Activated CD4-positive, alpha-beta T cell treated with anti-CD3 and anti-CD28 coated beads, Interleukin-2, amount 50 U/mL, for 4 hours (primary cell): ENCODE measurements at regions not wholly inside any gene's neighbourhood (a gene's known extent, or its start where the extent isn't known, plus 50 kb on each side); places are given as distances from the start of the nearest gene placed in this dataset.
"Not testable (repeated sequence)": the region's sequence is repeated elsewhere in the genome, so short reads cannot be mapped to it uniquely, and the experiment has no call there.

Experiments
- DNase-seq, 2 experiments: peaks; one replicate each; pipeline ENCODE4 v3.0.0-alpha.2; 2020

DNA sequence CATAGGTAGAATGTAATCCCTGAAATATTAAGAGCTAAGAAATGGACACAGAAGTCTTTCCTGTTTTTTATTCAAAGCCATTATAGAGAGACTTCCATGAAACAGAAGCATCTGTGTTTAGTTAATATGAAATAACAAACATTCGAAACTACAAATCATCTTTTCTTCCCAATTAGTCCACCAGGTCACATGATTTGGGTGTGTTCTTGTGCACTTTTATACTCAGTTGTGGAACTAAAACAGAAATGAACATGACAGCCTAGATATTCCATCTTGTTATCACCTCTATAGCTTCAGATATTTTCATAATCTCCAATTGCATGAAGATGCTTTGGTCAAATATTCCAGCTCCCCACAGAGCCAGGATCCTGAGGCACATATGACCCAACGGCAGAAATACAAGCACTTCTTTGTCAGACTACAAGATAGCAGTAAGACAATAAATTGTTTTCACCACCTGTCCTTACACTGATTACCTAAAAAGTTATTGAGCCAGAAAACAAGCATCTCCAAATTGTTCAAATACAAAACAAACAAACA lies 116.8 kb upstream of the BEND6 start:
- no peak for DNase-seq

GRCh38 chr6:56837322-56837894 lies 117.5 kb upstream of the BEND6 start:
- no peak for DNase-seq

- no peak for DNase-seq
Measured at GRCh38 chr6:56835612-56836011, 119.3 kb upstream of the BEND6 start.

- DNase-seq: no peak
Measured at GRCh38 chr6:56833873-56834272, 121.0 kb upstream of the BEND6 start.

DNA sequence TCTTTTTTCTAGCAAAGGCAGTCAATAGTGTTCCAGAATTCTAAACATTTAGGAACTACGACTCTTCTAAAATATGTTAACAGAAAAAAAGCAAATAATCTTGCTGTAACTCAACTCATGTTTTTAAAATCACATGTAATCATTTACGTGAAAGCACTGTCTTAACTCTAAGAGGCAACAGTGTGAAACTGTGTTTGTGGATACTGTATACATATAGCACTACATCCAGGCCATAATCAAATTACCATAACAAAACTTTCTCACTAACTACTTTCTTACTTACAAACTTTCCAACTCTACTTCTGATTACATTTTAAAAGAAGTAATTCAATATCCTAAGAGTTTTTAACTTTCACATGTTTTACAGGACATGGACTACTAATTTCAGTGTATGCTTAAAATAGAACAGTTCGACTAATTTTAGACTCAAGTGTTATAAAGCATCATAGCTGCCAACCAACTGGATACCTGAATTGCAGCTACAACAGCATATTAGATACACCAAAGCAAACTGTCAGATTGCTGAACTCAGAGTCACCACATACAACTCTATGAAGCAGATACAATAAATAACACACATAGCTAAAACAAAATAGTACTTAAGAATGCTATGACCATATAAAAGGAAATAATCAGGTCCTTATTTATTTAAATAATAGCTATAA lies 121.6 kb upstream of the BEND6 start:
- DNase-seq: no peak

- DNase-seq: no peak
Measured at GRCh38 chr6:56832225-56832624, 122.7 kb upstream of the BEND6 start.

DNA sequence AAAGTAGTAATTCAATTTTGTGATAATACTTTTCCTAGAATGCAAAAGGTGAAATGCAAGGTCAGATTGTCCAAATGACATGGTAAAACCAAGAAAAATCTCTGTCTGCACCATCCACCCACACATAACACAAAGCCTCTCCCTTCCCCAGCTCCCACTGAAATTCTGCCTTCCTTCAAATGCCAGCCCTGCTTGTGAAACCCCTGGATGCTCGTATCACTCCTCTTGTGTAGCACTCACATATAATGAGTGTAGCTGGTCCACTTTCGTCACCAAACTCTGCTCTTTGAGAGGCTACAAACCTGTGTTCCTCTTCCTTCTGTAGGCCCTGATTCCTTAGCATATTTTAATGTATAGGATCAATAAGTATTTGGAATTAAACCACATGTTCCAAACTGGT lies 123.6 kb upstream of the BEND6 start:
- DNase-seq: no peak

DNA sequence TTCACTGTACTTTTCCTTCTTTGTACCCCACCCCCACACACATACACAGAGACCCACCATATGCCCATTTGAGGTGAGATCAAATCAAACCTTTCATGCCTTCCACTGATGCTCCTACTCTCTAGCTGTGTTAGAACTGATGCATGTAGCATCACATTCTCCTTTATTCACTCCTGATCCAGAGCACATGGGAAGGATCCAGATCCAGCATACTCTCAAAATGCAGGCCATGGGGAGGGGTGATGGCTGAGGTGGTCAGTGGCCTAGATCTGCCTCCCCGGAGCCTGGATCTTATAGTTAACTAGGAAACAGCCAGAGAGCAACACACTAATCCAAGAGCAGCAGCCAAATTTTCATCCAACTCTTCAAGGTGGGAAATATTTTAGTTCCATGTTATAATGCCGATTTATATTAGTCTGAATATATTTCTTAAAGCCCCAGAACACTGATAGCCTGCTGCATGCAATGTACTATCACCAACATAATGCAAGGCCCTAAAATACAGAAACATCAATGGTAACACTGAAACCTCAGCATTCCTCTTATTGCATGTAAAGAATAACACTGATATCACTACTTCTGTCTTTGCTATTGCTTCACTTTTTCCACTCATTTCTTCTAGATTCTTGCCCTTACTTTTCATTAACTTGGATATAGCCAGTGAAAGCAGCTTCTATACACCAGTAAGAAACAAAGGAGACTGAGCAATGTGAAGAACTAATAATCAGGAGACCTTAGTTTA lies 126.8 kb upstream of the BEND6 start:
- no peak for DNase-seq

- DNase-seq: not testable (repeated sequence)
Measured at GRCh38 chr6:56824431-56824830, 130.5 kb upstream of the BEND6 start.

DNA sequence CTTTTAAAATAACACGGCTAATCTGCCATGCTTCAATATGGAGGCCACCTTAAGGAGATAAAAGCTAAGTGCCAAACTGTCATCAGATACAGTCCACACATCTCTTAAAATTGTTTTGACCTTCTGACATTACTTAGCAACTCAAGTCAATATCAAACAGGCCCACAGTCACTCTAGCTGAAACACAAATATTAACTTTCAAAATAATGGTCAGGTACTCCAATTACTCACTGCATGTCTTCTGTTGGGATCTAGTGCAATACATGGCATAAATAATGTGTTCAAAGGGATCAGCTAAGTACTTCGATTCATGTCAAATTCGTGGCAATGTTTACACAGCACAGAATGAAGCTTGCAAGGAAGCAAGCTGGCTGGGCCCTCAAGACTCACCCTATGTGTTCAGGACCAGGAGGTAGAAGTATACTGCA lies 133.9 kb upstream of the BEND6 start:
- no peak for DNase-seq

DNA sequence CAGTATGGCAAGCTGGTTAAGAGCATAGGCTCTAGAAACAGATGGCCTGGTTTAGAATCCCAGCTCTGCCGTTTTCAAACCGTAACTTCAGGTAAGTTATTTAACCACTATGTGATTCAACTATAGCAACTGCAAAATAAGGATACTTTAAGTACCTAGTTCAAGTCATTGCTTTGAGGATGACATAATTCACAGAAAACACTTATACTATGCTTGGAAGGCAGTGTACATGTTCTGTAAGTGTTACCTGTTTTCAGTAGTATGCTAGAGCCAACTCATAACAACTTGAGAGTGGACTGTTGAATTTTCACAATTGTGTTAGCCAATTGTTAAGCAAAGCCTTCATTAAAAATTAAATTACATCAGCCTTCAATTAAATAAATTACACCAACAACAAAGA lies 134.8 kb upstream of the BEND6 start:
- DNase-seq: no peak

GRCh38 chr6:56819604-56820003 lies 135.3 kb upstream of the BEND6 start:
- no peak for DNase-seq

DNA sequence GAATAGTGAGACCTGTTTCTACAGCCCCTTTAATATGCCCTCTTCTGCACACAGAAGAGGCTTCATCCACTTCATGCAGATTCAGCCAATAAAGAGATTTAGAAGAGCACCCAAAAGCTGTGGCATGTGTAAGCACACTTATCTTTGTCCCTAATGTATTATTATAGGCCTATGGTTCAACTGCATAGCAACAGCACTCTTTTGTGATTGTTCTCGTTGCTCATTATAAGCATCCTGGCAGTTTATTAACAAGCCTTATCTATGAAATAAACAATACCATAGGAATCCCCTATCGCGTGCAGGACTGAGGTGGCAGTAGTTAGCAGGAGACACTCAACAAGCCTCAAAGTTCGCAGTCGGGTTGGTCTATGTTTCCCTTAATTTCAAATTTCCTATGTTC lies 138.5 kb upstream of the BEND6 start:
- no peak for DNase-seq

GRCh38 chr6:56815436-56815835 lies 139.5 kb upstream of the BEND6 start:
- DNase-seq: no peak

DNA sequence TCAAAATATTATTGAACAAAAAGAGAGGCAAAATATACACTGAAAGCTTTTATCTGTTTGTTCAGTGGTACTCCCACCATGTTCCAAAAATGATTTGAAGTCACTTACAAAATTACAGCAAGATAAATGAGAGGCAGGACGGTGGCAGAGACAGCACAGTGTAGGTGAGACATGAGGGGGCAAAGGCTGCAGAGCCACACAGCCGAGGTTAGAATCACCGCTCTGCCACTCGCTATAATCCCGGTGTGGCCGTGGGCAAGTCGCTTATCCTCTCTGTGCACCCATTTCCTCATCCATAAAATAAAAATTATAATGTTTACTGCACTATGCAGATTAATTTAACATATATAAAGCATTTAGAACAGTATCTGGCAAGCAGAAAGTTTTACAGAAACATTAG lies 140.1 kb upstream of the BEND6 start:
- no peak for DNase-seq

GRCh38 chr6:56814308-56814707 lies 140.6 kb upstream of the BEND6 start:
- no peak for DNase-seq

DNA sequence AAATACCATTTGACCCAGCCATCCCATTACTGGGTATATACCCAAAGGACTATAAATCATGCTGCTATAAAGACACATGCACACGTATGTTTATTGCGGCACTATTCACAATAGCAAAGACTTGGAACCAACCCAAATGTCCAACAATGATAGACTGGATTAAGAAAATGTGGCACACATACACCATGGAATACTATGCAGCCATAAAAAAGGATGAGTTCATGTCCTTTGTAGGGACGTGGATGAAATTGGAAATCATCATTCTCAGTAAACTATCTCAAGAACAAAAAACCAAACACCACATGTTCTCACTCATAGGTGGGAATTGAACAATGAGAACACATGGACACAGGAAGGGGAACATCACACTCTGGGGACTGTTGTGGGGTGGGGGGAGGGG lies 142.1 kb upstream of the BEND6 start:
- DNase-seq: not testable (repeated sequence)

DNA sequence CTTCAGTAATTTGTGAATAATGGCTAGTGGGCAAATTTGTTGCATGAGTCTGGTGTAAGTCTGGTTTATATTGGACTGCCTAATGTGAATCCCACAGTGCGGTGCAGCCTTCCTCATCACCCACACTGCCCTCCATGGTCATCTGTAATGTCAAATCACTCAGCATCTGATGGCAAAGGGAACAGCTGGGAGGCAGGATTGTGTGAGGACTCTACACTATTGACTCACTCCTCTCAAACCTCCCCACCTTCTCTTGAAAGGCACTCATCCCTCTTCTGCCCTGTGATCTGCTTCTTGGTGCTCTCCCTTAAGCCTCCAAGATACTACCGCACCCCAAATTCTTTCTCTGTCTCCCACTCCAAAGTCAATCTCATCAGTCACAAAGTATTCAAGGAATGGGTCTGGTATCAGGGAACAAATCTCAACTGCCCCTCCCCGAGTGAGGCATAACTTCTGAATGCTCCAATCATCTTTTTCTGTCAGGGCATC lies 146.0 kb upstream of the BEND6 start:
- no peak for DNase-seq

DNA sequence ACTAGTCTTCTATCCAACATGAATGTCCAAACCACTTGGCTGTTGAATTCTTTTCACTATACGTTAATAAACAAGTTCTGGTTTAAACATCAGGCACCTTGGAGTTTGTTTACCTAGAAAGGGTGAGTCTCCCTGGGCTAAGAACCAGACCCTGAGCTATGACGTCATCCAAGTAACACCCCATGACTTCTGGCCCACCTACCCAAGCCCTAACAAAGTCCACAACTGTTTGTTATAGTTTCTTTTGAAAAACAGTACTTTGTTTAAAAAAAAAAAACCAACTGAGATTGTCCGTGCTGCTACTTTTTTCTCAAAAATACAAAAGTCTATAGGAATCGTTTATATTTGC lies 146.9 kb upstream of the BEND6 start:
- DNase-seq: no peak

DNA sequence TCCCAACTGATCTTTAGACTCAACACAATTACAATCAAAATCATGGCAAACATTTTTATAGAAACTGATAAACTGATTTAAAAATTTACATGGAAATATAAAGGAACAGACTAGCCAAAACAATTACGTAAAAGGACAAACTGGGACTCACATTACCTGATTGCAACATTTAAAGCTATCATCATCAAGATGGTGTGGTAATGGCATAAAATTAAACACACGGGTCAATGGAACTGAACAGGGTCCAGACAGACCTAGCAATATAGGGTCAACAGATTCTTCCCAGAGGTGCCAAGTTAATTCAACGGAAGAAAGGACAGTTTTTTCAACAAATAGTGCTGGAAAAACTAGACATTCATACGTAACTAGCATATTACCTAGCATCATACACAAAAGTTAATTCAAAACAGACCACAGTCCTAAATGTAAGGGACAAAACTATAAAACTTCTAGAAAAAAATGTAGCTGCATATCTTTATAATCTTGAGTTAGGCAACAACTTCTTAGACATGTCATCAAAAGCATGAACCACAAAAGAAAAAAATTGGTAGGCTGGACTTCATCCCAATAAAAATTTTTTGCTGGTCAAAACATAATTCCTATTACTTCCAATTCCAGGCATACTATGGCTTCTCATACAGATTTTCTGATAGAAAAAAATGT lies 147.4 kb upstream of the BEND6 start:
- DNase-seq: no peak

- DNase-seq: no peak
Measured at GRCh38 chr6:56806368-56806767, 148.5 kb upstream of the BEND6 start.

- DNase-seq: no peak
Measured at GRCh38 chr6:56804996-56805395, 149.9 kb upstream of the BEND6 start.

- DNase-seq: no peak
Measured at GRCh38 chr6:56803594-56803993, 151.3 kb upstream of the BEND6 start.

DNA sequence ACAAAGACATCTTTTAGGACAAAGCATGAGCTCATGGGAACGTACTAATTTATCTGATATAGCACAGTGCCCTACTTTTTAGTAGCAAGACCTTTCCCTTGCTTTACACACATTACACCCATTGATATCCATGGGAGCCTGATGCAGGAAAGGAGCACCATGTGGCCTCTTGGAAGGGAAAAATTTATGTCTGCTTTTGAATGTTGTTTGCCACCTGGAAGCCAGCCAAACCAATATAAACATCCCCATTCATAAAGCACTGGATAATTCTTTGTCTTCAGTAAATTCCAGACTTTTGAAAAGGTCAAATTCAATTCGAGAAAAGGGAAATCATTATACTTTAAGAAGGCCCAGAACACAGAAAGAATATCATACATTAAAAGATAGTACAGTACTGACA lies 152.3 kb upstream of the BEND6 start:
- no peak for DNase-seq
